Transverse colon (tissue), 3 donors: ENCODE measurements at regions not wholly inside any gene's neighbourhood (a gene's known extent, or its start where the extent isn't known, plus 50 kb on each side); places are given as distances from the start of the nearest gene placed in this dataset.
"Not testable (repeated sequence)": the region's sequence is repeated elsewhere in the genome, so short reads cannot be mapped to it uniquely, and the experiment has no call there.

Experiments used
- CTCF ChIP-seq, 5 experiments: fragments of 200-600 bp in 3 of 5; fragments of 450-650 bp in 2 of 5; sonication (generic) in 3 of 5; IDR thresholded peaks; 1 replicate in 2 of 5; 2 replicates in 3 of 5; pipeline ENCODE4 v1.5.1; 2016 to 2017; ENCODE audit warnings: antibody characterized with exemption in 5 of 5, inconsistent platforms in 3 of 5, mild to moderate bottlenecking in 2 of 5, moderate library complexity in 1 of 5
- EP300 ChIP-seq: sonication (generic); formaldehyde crosslinking; IDR thresholded peaks from one replicate; pipeline ENCODE4 v1.6.1; 2017; ENCODE audit warnings: antibody characterized with exemption, low read depth
- POLR2A ChIP-seq: fragments of 450-650 bp; IDR thresholded peaks from one replicate; pipeline ENCODE4 v1.6.1; 2016; ENCODE audit warnings: antibody characterized with exemption, mild to moderate bottlenecking, moderate library complexity

- TF ChIP-seq EP300; POLR2A; CTCF (IDR thresholded peaks at IDR 0.05): not testable (repeated sequence)
These were observed 49.6 kb upstream of the ZNF469 start for GRCh38 chr16:88332921-88333825.
